GM10248 (cell line): ENCODE measurements at regions not wholly inside any gene's neighbourhood (a gene's known extent, or its start where the extent isn't known, plus 50 kb on each side); places are given as distances from the start of the nearest gene placed in this dataset.
"Not testable (repeated sequence)": the region's sequence is repeated elsewhere in the genome, so short reads cannot be mapped to it uniquely, and the experiment has no call there.

Experiments
- CTCF ChIA-PET: fragments of 300-600 bp; sonication (Branson Sonifier 250); formaldehyde crosslinking; extraction: SDS; loops from one replicate; lab custom pipeline; 2021; ENCODE audit warnings: antibody characterized with exemption; lab: Yijun Ruan, JAX
- POLR2A ChIA-PET: fragments of 350-650 bp; sonication (Branson Sonifier 250); formaldehyde crosslinking; extraction: SDS; loops from one replicate; lab custom pipeline; 2020; ENCODE audit warnings: antibody characterized with exemption; lab: Yijun Ruan, JAX
- DNase-seq: peaks from one replicate; pipeline ENCODE4 v3.0.0; 2012; ENCODE audit errors: extremely low spot score
- CTCF ChIP-seq: IDR thresholded peaks from 2 replicates; pipeline ENCODE4 v1.5.1; 2012; ENCODE audit warnings: mild to moderate bottlenecking, low read depth; ENCODE audit errors: extremely low read depth, missing control alignments, control extremely low read depth

GRCh38 chr2:193377789-193378188 is 1183.1 kb upstream of the TMEFF2 start:
- CTCF ChIA-PET, result interaction anchor here (1.3 kb wide), 1 partner anchor 10 kb away, joined by 3 read pairs; no protein-coding TSS in a partner anchor
- POLR2A ChIA-PET, result no interaction called here
- no peak for TF ChIP-seq CTCF

GRCh38 chr2:193373120-193373519 is 1178.4 kb upstream of the TMEFF2 start:
- no peak for DNase-seq
- CTCF ChIA-PET, result no interaction called here
- POLR2A ChIA-PET, result no interaction called here
- no peak for TF ChIP-seq CTCF

More at GRCh38 chr2:193377789-193378188, 1183.1 kb upstream of the TMEFF2 start:
- no peak for DNase-seq

- DNase-seq, result no peak
- TF ChIP-seq CTCF, result no peak
- ChIA-PET CTCF (no interaction called here), POLR2A (no interaction called here)
Measured at GRCh38 chr2:193371200-193371599, 1176.5 kb upstream of the TMEFF2 start.

GRCh38 chr2:193368615-193369014 is 1173.9 kb upstream of the TMEFF2 start:
- POLR2A ChIA-PET, result no interaction called here
- CTCF ChIA-PET, result interaction anchor here (0.9 to 1.9 kb wide), 3 partner anchors 9 to 18 kb away, joined by 3 to 4 read pairs (median 3); no protein-coding TSS in a partner anchor
- no peak for TF ChIP-seq CTCF
- DNase-seq, result no peak

GRCh38 chr2:193357508-193357907 is 1162.8 kb upstream of the TMEFF2 start:
- POLR2A ChIA-PET, result no interaction called here
- no peak for TF ChIP-seq CTCF
- CTCF ChIA-PET, result interaction anchor here (1.1 kb wide), 1 partner anchor 27 kb away, joined by 3 read pairs; no protein-coding TSS in a partner anchor
- no peak for DNase-seq

- DNase-seq, CTCF ChIA-PET, POLR2A ChIA-PET: not testable (repeated sequence)
Measured at GRCh38 chr2:193352665-193353242, 1158.0 kb upstream of the TMEFF2 start.

GRCh38 chr2:193350509-193350908 is 1155.8 kb upstream of the TMEFF2 start:
- no peak for DNase-seq
- ChIA-PET POLR2A (no interaction called here), CTCF (interaction anchor here (1.3 kb wide), 1 partner anchor 18 kb away, joined by 3 read pairs; no protein-coding TSS in a partner anchor)
- TF ChIP-seq CTCF, result no peak
